IgD-negative memory B cell (primary cell): ENCODE measurements at regions not wholly inside any gene's neighbourhood (a gene's known extent, or its start where the extent isn't known, plus 50 kb on each side); places are given as distances from the start of the nearest gene placed in this dataset.
A peak's percentile ranks its signal among the peaks of the same experiment; 100 is the strongest.

Source experiments
- H3K27ac Mint-ChIP-seq, 3 donors: one replicate each; pipeline ENCODE4 v1.8.0; 2020 to 2022; ENCODE audit warnings: mild to moderate bottlenecking in 3 of 3, mixed read lengths in 3 of 3, moderate library complexity in 1 of 3
- H3K27me3 Mint-ChIP-seq: one replicate; pipeline ENCODE4 v1.8.0; 2021; ENCODE audit warnings: mixed read lengths
- H3K36me3 Mint-ChIP-seq: one replicate; pipeline ENCODE4 v1.8.0; 2020; ENCODE audit warnings: mild to moderate bottlenecking, mixed read lengths
- H3K4me1 Mint-ChIP-seq, 3 donors: one replicate each; pipeline ENCODE4 v1.8.0; 2020 to 2022; ENCODE audit warnings: mixed read lengths in 3 of 3, mild to moderate bottlenecking in 1 of 3
- H3K4me3 Mint-ChIP-seq, 4 donors: one replicate each; pipeline ENCODE4 v1.8.0; 2020 to 2022; ENCODE audit warnings: mild to moderate bottlenecking in 4 of 4, mixed read lengths in 4 of 4, moderate library complexity in 3 of 4
- H3K9me3 Mint-ChIP-seq, 3 donors: one replicate each; pipeline ENCODE4 v1.8.0; 2020 to 2021; ENCODE audit warnings: mixed read lengths in 3 of 3, mild to moderate bottlenecking in 1 of 3

DNA sequence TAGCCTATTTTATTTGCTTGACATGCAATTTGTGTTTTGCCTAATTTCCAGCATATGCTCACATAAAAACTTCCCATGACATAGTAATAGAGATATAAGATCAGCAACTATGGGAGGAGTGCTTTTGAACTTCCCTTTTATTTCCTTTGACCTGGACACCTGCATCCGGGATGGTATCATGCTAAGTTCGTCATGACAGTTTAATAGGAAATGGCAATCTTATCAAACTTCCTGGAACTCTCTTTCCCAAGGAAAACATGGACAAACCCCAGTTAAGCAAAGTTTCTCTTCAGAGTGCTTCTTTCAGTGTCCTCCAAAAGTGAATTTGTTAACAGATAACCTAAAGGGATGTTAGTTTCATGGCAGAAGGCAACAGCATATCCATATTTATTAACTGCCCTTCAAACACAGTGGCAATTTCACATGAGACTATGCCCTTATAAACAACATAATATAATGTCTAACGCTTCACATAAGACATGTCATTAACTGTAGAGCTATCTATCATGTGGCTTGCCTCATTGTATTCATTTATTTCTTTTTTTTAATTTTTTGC is 474.7 kb upstream of the SEMA3A start:
- no peak overlapping the region for H3K4me3 Mint-ChIP-seq
- peaks cover 0 to 1% (median 0%) of the 10 kb centered on the region in 3 donors for H3K9me3 Mint-ChIP-seq
- H3K27me3 Mint-ChIP-seq, result no peaks in the 10 kb centered on the region
- H3K36me3 Mint-ChIP-seq, result no peaks in the 10 kb centered on the region
- H3K4me1 Mint-ChIP-seq, result no peaks in the 10 kb centered on the region
- H3K27ac Mint-ChIP-seq, result no peak overlapping the region

DNA sequence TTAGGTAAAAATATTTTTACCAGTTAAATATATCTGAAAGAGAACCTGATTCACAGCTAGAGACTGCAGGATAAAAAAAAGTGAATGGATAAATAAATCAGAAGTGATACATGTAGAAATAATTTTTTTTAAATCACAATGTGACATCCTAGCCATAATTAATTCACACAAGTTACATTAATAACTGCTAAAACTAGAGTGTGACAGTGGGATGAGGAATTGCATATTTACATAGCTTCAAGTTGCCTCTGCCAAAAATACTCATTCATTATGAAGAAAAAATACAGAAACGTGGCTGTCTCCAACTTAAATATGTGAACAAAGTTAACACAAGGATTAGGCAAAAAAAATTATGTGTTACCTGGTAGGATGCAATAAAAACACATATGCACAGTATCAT is 473.5 kb upstream of the SEMA3A start:
- Mint-ChIP-seq H3K36me3 (no peaks in the 10 kb centered on the region), H3K4me3 (no peak overlapping the region), H3K9me3 (peaks cover 0 to 5% (median 3%) of the 10 kb centered on the region in 3 donors), H3K4me1 (no peaks in the 10 kb centered on the region), H3K27ac (no peak overlapping the region), H3K27me3 (no peaks in the 10 kb centered on the region)

DNA sequence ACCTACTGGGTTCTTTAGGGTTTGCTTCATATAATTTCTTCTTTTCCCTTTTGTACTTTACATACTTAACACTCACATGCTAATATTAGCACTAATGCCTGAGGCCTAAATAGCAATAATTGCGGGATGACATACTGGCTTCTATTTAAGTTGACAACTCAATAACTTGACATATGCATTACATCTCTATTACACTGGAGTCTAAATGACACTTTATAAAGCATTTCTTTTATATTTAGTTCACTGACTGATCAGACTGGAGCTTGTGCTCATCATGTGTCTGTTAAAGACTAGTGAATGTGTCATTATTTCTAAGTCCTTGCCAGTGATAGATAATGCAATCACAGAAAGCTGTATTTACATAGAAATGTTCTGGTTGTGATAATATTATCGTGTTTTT is 472.1 kb upstream of the SEMA3A start:
- H3K9me3 Mint-ChIP-seq, result peaks cover 2 to 5% (median 3%) of the 10 kb centered on the region in 3 donors
- H3K4me1 Mint-ChIP-seq, result no peaks in the 10 kb centered on the region
- no peak overlapping the region for H3K27ac Mint-ChIP-seq
- H3K36me3 Mint-ChIP-seq, result no peaks in the 10 kb centered on the region
- H3K27me3 Mint-ChIP-seq, result no peaks in the 10 kb centered on the region
- H3K4me3 Mint-ChIP-seq, result no peak overlapping the region

DNA sequence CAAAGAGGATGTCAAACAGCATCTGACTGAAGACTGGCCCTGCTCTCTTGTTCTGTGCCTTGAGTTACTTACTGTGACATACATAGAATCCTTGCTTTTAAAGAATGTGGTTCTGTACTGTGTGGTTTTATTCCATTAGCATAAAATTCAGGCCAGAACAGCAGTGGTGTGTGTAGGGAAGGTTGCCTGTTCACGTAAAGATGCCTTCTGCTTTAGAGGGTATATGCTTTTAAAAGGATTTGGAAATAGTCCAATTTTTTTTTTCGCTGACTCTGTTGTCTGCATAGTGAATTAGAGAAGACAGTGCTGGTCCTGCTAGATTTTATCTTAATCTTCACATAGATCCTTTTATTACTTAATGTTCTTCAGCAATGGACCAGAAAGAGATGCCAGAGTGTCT is 470.8 kb upstream of the SEMA3A start:
- peaks cover 2 to 5% (median 3%) of the 10 kb centered on the region in 3 donors for H3K9me3 Mint-ChIP-seq
- no peaks in the 10 kb centered on the region for H3K36me3 Mint-ChIP-seq
- H3K4me1 Mint-ChIP-seq, result no peaks in the 10 kb centered on the region
- H3K27ac Mint-ChIP-seq, result no peak overlapping the region
- no peaks in the 10 kb centered on the region for H3K27me3 Mint-ChIP-seq
- no peak overlapping the region for H3K4me3 Mint-ChIP-seq

DNA sequence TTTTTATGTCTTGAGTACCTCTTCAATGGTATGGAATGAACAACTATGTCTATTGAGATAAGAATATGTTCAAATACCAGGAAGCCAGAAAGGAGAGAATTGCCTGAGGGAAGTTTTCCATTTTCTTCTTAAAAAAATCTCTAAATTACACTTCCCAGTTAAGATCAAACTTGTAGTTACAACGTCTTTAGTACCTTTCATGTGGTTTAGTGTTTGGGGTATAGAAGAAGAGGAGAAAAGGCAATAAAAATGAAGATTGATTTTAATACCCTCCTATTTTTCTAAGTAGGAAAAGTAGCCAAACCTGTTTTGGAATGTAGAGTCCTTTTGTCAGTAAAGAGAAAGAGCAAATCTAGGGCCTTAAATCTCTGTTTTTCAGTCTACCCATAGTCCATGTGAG is 470.0 kb upstream of the SEMA3A start:
- Mint-ChIP-seq H3K4me1 (no peaks in the 10 kb centered on the region), H3K27me3 (no peaks in the 10 kb centered on the region), H3K4me3 (no peak overlapping the region), H3K9me3 (peaks cover 2 to 5% (median 2%) of the 10 kb centered on the region in 3 donors), H3K36me3 (no peaks in the 10 kb centered on the region), H3K27ac (no peak overlapping the region)

DNA sequence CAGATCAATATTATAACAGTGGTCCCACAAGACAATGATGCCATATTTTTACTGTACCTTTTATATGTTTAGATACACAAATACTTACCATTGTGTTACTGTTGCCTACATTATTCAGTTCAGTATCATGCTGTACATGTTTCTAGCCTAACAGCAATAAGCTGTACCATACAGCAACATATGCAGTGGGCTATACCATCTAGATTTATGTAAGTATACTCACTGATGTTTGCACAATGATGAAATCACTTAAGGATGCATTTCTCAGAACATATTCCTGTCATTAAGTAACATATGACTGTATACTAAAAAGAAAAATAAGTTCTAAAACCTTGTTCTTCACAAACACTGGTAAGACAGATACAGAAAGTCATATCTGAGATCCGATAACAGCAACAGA is 468.6 kb upstream of the SEMA3A start:
- no peaks in the 10 kb centered on the region for H3K36me3 Mint-ChIP-seq
- no peak overlapping the region for H3K4me3 Mint-ChIP-seq
- no peaks in the 10 kb centered on the region for H3K27me3 Mint-ChIP-seq
- peaks cover 2 to 5% (median 2%) of the 10 kb centered on the region in 3 donors for H3K9me3 Mint-ChIP-seq
- no peak overlapping the region for H3K27ac Mint-ChIP-seq
- H3K4me1 Mint-ChIP-seq, result no peaks in the 10 kb centered on the region

DNA sequence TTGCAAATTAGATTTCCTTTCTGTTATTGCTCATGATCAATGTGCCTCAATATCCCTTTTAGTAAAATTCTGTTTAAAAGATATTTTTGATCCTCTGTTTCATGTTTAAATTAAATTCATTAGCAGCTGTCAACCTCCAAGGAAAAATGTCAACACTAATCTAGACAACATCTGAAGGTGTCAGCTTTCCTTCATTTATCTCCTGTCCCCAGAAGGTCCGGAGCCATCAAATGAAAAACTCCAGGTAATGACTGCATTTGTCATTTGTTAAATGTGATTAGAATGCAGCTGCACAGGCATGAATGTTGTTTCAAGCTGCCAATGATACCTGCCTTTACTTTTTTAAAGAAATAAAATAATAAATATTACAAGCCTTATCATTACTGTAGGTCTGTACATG is 463.7 kb upstream of the SEMA3A start:
- Mint-ChIP-seq H3K4me3 (no peak overlapping the region), H3K27me3 (no peaks in the 10 kb centered on the region), H3K9me3 (peaks cover 0 to 2% (median under 1%) of the 10 kb centered on the region in 3 donors), H3K27ac (no peak overlapping the region), H3K36me3 (no peaks in the 10 kb centered on the region), H3K4me1 (no peaks in the 10 kb centered on the region)

DNA sequence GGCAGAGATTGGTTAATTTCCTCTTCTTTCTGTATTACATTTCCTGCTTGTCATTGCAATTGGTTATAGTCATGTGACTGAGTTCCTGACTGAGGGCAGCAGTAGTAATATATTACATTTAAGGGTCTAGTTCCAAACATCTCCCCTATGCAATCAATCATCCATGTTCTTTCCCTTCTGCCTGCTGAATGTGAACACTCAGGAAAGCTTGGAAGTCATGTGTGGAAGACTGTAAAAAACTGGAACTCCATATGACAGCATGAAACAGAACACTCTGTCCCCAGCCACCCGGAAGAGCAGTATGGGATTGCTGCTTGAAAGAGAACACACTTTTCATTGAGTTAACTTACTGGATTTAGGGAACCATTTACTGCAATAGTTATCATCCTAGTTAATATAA is 459.7 kb upstream of the SEMA3A start:
- Mint-ChIP-seq H3K4me3 (no peak overlapping the region), H3K4me1 (no peaks in the 10 kb centered on the region), H3K27ac (no peak overlapping the region), H3K27me3 (no peaks in the 10 kb centered on the region), H3K36me3 (no peaks in the 10 kb centered on the region), H3K9me3 (no peaks in the 10 kb centered on the region)

DNA sequence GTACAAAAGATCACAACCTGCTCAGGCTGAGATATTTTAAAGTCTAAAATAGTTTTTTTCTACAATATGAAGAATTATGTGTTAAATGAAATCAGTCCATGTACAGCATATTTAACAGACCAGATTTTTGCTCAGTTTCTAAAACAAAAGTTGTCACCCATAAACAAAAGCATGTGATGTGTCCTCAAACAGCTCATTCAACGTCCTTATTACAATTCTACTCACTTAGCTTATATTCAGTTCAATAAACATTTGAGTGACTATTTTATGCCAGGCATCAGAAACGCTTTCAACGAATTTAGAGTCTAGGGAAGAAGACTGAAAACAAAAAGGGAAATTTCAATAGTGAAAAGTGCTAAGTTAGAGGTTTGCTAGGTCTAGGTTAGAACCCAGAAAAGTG is 457.3 kb upstream of the SEMA3A start:
- no peaks in the 10 kb centered on the region for H3K4me1 Mint-ChIP-seq
- H3K9me3 Mint-ChIP-seq, result no peaks in the 10 kb centered on the region
- H3K27ac Mint-ChIP-seq, result no peak overlapping the region
- H3K36me3 Mint-ChIP-seq, result no peaks in the 10 kb centered on the region
- no peaks in the 10 kb centered on the region for H3K27me3 Mint-ChIP-seq
- H3K4me3 Mint-ChIP-seq, result no peak overlapping the region

DNA sequence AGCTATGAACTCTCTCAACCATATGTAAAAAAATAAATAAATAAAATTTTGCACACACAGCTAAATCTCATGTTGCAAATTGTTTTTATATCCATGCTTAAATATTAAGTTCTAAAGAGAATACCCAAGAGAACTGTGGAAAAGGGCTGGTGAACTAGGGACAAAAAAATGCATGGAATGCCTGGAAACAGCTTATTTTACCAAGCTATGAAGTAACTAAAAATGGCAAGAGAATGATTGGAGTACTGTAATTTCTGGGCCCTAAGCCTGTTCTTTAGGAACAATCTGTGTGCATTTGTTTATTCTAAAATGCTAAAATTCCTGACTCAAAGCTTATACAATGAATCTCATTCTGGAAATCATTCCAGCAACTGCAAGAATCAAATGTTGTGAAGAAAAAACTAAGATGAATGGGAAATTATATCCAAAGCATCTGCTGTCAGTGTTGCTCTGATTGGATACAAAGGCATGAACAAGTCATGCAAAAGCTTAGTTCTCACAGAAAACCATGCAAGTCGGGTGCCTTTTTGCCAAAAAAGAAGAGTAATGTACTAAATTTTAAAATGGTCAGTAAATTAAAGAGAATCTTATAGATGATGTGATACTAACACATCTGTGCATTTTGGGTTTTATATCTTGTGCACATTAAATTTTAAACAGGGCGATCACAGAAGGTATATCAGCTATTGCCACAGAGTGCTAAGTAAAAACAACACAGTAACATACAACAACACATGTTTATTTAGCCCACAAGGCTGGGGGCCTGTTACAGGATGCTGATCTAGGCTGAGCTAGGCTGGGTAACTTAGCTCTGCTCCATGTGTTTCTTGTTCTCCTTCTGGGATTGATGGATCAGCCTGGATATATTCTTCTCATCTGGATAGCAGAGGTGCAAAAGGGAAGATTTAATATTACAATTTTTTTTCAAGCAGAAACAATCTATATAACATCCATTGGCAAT is 453.5 kb upstream of the SEMA3A start:
- Mint-ChIP-seq H3K4me3 (no peak overlapping the region), H3K27me3 (no peaks in the 10 kb centered on the region), H3K27ac (peak overlapping the region in 1 of 3 donors; percentile 41), H3K36me3 (no peaks in the 10 kb centered on the region), H3K4me1 (no peaks in the 10 kb centered on the region), H3K9me3 (peaks cover 0 to 3% (median 0%) of the 10 kb centered on the region in 3 donors)

DNA sequence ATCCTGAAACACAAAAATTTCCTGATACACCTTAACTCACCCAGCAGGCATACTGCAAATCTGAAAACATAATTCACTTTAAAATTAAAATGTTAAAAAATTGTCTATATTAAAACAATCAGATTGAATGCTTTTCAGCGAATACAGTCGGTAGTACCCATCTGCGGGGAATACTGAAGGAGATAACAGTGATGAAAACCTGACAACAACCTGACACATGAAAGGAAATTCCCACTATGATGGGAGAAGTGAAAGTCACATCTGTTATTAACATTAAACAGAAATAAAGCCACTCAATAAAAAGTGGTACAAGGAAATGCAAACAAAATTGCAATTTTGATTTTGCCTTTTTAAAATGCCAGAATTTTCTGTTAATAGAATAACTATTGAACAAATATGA is 448.0 kb upstream of the SEMA3A start:
- Mint-ChIP-seq H3K9me3 (peaks cover 0 to 3% (median 0%) of the 10 kb centered on the region in 3 donors), H3K4me3 (no peak overlapping the region), H3K27me3 (no peaks in the 10 kb centered on the region), H3K27ac (no peak overlapping the region), H3K4me1 (no peaks in the 10 kb centered on the region), H3K36me3 (no peaks in the 10 kb centered on the region)

DNA sequence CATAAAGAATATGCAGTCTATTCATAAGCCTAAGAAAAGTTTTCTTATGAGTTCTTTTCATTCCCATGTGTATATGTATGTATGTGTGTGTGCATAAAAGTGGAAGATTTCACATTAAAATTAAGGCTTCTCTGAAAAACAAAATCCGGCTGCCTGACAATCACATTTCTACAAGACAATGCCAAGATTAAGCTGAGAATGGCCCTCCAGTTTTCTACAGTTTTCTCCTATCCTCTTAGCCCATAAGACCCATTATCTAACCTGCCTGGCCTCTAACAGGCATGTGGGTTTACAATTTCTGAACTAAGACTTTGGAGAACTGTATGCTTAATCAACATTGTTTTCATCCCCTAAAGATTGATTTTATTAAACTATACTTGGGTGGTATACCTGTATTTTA is 446.0 kb upstream of the SEMA3A start:
- Mint-ChIP-seq H3K36me3 (no peaks in the 10 kb centered on the region), H3K27me3 (no peaks in the 10 kb centered on the region), H3K9me3 (peaks cover 0 to 3% (median 0%) of the 10 kb centered on the region in 3 donors), H3K27ac (no peak overlapping the region), H3K4me1 (no peaks in the 10 kb centered on the region), H3K4me3 (no peak overlapping the region)

DNA sequence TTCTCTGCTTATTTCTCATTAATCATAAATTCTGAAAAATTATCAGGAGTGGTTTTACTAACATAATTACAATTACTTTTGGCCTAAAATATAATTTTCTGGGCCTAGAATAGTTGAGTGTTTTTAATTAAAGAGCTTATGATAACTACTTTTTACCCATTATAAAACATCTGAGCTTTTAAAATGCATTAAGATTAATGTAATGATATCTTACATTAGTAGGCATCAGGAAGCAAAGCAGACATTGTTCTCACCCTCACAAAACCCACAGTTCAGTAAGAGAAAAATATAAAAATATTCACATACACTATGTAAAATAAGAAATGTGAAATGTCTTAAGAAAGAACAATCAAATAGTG is 443.7 kb upstream of the SEMA3A start:
- H3K27me3 Mint-ChIP-seq, result no peaks in the 10 kb centered on the region
- no peaks in the 10 kb centered on the region for H3K36me3 Mint-ChIP-seq
- no peaks in the 10 kb centered on the region for H3K4me1 Mint-ChIP-seq
- peaks cover 5 to 8% (median 6%) of the 10 kb centered on the region in 3 donors for H3K9me3 Mint-ChIP-seq
- no peak overlapping the region for H3K27ac Mint-ChIP-seq
- no peak overlapping the region for H3K4me3 Mint-ChIP-seq

DNA sequence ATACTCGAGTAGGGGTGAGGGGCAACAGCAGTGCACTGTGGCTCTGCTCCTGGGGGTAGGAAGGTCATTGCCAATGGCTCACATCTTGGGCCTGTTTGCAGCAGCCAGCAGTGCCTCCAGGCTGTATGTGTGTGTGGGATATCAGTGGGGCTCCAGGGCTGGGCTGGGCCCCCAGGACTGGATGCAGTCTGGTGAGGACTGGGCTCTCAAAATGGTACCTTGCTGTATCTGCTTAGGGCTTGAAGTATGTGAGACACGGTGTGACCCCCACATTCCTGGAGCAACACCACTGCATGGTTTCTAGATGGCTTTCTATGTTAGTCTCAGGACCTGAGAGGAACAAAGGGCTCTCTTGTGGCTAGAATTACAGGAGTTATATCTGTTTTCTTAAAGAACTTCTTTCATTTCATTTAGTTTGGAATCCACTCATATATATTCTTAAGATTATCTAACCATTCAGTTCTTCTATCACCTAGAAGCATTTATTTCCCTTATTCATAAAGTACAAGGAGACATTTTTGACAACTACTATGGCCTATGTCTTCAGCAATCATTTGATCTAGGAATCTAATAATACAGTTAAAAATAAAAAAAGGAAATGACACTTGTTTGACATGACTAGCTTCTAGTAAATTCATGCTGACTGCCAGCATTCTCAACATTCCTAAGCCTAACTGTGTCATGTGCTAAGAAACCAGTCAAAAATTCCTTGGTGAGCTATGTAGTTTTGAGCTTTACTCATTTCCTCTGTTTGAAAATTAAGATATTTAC is 443.2 kb upstream of the SEMA3A start:
- H3K36me3 Mint-ChIP-seq, result no peaks in the 10 kb centered on the region
- no peak overlapping the region for H3K4me3 Mint-ChIP-seq
- no peak overlapping the region for H3K27ac Mint-ChIP-seq
- peaks cover 8 to 10% (median 9%) of the 10 kb centered on the region in 3 donors for H3K9me3 Mint-ChIP-seq
- no peaks in the 10 kb centered on the region for H3K27me3 Mint-ChIP-seq
- no peaks in the 10 kb centered on the region for H3K4me1 Mint-ChIP-seq

DNA sequence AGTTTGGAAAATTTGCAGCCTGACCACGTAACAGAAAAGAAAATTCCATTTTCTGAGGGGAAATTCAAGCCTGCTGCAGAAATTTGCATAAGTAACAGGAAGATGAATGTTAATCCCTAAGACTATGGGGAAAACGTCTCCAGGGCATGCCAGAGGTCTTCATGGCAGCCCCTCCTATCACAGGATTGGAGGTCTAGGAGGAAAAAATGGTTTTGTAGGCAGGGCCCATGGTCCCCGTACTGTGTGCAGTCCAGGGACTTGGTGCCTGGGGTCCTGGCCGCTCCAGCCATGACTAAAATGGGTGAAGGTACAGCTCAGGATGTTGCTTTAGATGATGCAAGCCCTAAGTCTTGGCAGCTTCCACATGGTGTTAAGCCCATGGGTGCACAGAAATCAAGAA is 437.3 kb upstream of the SEMA3A start:
- H3K27ac Mint-ChIP-seq, result no peak overlapping the region

More for the DNA sequence above, 437.3 kb upstream of the SEMA3A start:
- H3K36me3 Mint-ChIP-seq, result no peaks in the 10 kb centered on the region
- no peaks in the 10 kb centered on the region for H3K27me3 Mint-ChIP-seq
- peaks cover 8 to 25% (median 10%) of the 10 kb centered on the region in 3 donors for H3K9me3 Mint-ChIP-seq
- no peak overlapping the region for H3K4me3 Mint-ChIP-seq
- H3K4me1 Mint-ChIP-seq, result no peaks in the 10 kb centered on the region
